ENCODE measurements at regions not wholly inside any gene's neighbourhood (a gene's known extent, or its start where the extent isn't known, plus 50 kb on each side); places are given as distances from the start of the nearest gene placed in this dataset.

- Histone ChIP-seq H3K36me3 (no peaks in the 10 kb centered on the region), H3K4me1 (no peaks in the 10 kb centered on the region), H3K4me3 (no peak overlapping the region), H3K27ac (no peak overlapping the region), H3K27me3 (no peaks in the 10 kb centered on the region), H3K9me3 (no peaks in the 10 kb centered on the region)
- DNase-seq (ENCODE audit: low spot score in 2 of 2) = no peak
- intact Hi-C loops (cut with DNase I) = no loop called here
- no peak for TF ChIP-seq CTCF (IDR thresholded peaks at IDR 0.05)
Measured at GRCh38 chr13:73683746-73684145, 450.5 kb downstream of the KLF12 start.

- DNase-seq (ENCODE audit: low spot score in 2 of 2) = no peak
- TF ChIP-seq CTCF (IDR thresholded peaks at IDR 0.05) = no peak
- no peaks in the 10 kb centered on the region for H3K4me1 ChIP-seq
- intact Hi-C loops (cut with DNase I) = no loop called here
- H3K27ac ChIP-seq = no peak overlapping the region
- no peaks in the 10 kb centered on the region for H3K36me3 ChIP-seq
- H3K4me3 ChIP-seq = no peak overlapping the region
- H3K27me3 ChIP-seq = no peaks in the 10 kb centered on the region
- H3K9me3 ChIP-seq = no peaks in the 10 kb centered on the region
Measured at GRCh38 chr13:73681779-73682178, 452.4 kb downstream of the KLF12 start.

GRCh38 chr13:73681015-73681414 lies 453.2 kb downstream of the KLF12 start:
- intact Hi-C loops (cut with DNase I) = no loop called here
- Histone ChIP-seq H3K27me3 (no peaks in the 10 kb centered on the region), H3K9me3 (no peaks in the 10 kb centered on the region), H3K36me3 (no peaks in the 10 kb centered on the region), H3K27ac (no peak overlapping the region), H3K4me3 (no peak overlapping the region), H3K4me1 (no peaks in the 10 kb centered on the region)
- TF ChIP-seq CTCF (IDR thresholded peaks at IDR 0.05) = no peak
- no peak for DNase-seq (ENCODE audit: low spot score in 2 of 2)

- no peak for DNase-seq (ENCODE audit: low spot score in 2 of 2)
- H3K27me3 ChIP-seq = no peaks in the 10 kb centered on the region
- no peak for TF ChIP-seq CTCF (IDR thresholded peaks at IDR 0.05)
- no peaks in the 10 kb centered on the region for H3K36me3 ChIP-seq
- intact Hi-C loops (cut with DNase I) = no loop called here
- H3K4me3 ChIP-seq = no peak overlapping the region
- no peaks in the 10 kb centered on the region for H3K4me1 ChIP-seq
- no peak overlapping the region for H3K27ac ChIP-seq
- H3K9me3 ChIP-seq = no peaks in the 10 kb centered on the region
Measured at GRCh38 chr13:73677048-73677601, 457.1 kb downstream of the KLF12 start.

GRCh38 chr13:73676550-73677047 lies 457.6 kb downstream of the KLF12 start:
- Histone ChIP-seq H3K4me1 (no peaks in the 10 kb centered on the region), H3K36me3 (no peaks in the 10 kb centered on the region), H3K4me3 (no peak overlapping the region), H3K9me3 (no peaks in the 10 kb centered on the region), H3K27ac (no peak overlapping the region), H3K27me3 (no peaks in the 10 kb centered on the region)
- TF ChIP-seq CTCF (IDR thresholded peaks at IDR 0.05) = no peak
- DNase-seq (ENCODE audit: low spot score in 2 of 2) = no peak
- intact Hi-C loops (cut with DNase I) = no loop called here

- Histone ChIP-seq H3K27ac (no peak overlapping the region), H3K4me1 (no peaks in the 10 kb centered on the region), H3K4me3 (no peak overlapping the region), H3K27me3 (no peaks in the 10 kb centered on the region), H3K36me3 (no peaks in the 10 kb centered on the region), H3K9me3 (no peaks in the 10 kb centered on the region)
- TF ChIP-seq CTCF (IDR thresholded peaks at IDR 0.05) = no peak
- intact Hi-C loops (cut with DNase I) = no loop called here
- no peak for DNase-seq (ENCODE audit: low spot score in 2 of 2)
Measured at GRCh38 chr13:73675821-73676220, 458.4 kb downstream of the KLF12 start.
